Neural cell (in vitro differentiated cells): ENCODE measurements at regions not wholly inside any gene's neighbourhood (a gene's known extent, or its start where the extent isn't known, plus 50 kb on each side); places are given as distances from the start of the nearest gene placed in this dataset.

Experiments used
- H2AFZ ChIP-seq: fragments of 200-600, 300-800 bp; sonication (generic), shearing (Covaris generic); 2 replicates; pipeline ENCODE4 v1.6.0; 2014; ENCODE audit warnings: low read depth, mild to moderate bottlenecking, antibody characterized with exemption, low read length, moderate library complexity
- H3F3A ChIP-seq: fragments of 200-600 bp; shearing (Covaris generic); 2 replicates; pipeline ENCODE4 v1.6.1; 2016; ENCODE audit warnings: mild to moderate bottlenecking, moderate library complexity, mixed read lengths, antibody characterized with exemption, low read length; ENCODE audit not compliant: insufficient read depth, poor library complexity, severe bottlenecking
- H3K27ac ChIP-seq: fragments of 200-600, 300-800 bp; sonication (generic), shearing (Covaris generic); 2 replicates; pipeline ENCODE4 v1.5.1; 2014; ENCODE audit warnings: mild to moderate bottlenecking, low read length, moderate library complexity
- H3K27me3 ChIP-seq: fragments of 300-800, 200-600 bp; sonication (generic), shearing (Covaris generic); 2 replicates; pipeline ENCODE4 v1.6.0; 2014; ENCODE audit warnings: mild to moderate bottlenecking, low read depth, low read length, moderate library complexity; ENCODE audit not compliant: insufficient read depth
- H3K36me3 ChIP-seq: fragments of 300-800, 200-600 bp; sonication (generic), shearing (Covaris generic); 2 replicates; pipeline ENCODE4 v1.5.1; 2014; ENCODE audit warnings: mild to moderate bottlenecking, antibody characterized with exemption, low read length, moderate library complexity; ENCODE audit not compliant: insufficient read depth
- H3K4me2 ChIP-seq: fragments of 300-800, 200-600 bp; sonication (generic), shearing (Covaris generic); 2 replicates; pipeline ENCODE4 v1.6.0; 2014; ENCODE audit warnings: mild to moderate bottlenecking, low read length
- H3K4me3 ChIP-seq: fragments of 300-800, 200-600 bp; sonication (generic), shearing (Covaris generic); 2 replicates; pipeline ENCODE4 v1.5.1; 2014; ENCODE audit warnings: mild to moderate bottlenecking, low read length, moderate library complexity
- H3K79me2 ChIP-seq: fragments of 200-600 bp; shearing (Covaris generic); replicated peaks from 2 replicates; pipeline ENCODE4 v1.6.0; 2014; ENCODE audit warnings: mild to moderate bottlenecking, low read length, moderate library complexity; ENCODE audit not compliant: insufficient read depth
- H3K9ac ChIP-seq: fragments of 300-800, 200-600 bp; sonication (generic), shearing (Covaris generic); 2 replicates; pipeline ENCODE4 v1.6.1; 2016; ENCODE audit warnings: mild to moderate bottlenecking, low read length, mixed read lengths
- H3K9me2 ChIP-seq: fragments of 200-600 bp; shearing (Covaris generic); 2 replicates; pipeline ENCODE4 v1.6.1; 2016; ENCODE audit warnings: mild to moderate bottlenecking, low read length, mixed read lengths; ENCODE audit not compliant: insufficient read depth
- H3K9me3 ChIP-seq: fragments of 200-600, 300-800 bp; sonication (generic), shearing (Covaris generic); 2 replicates; pipeline ENCODE4 v1.6.1; 2016; ENCODE audit warnings: mild to moderate bottlenecking, mixed run types, low read length, moderate library complexity, mixed read lengths
- H4K20me1 ChIP-seq: fragments of 200-600 bp; shearing (Covaris generic); 2 replicates; pipeline ENCODE4 v1.6.1; 2016; ENCODE audit warnings: mild to moderate bottlenecking, mixed run types; ENCODE audit not compliant: insufficient read depth
- CTCF ChIP-seq: fragments of 450-650 bp; IDR thresholded peaks from 2 replicates; pipeline ENCODE4 v1.5.1; 2014; ENCODE audit warnings: antibody characterized with exemption, mild to moderate bottlenecking, moderate library complexity; ENCODE audit not compliant: poor library complexity, severe bottlenecking
- EP300 ChIP-seq: fragments of 450-650 bp; conservative IDR thresholded peaks from 2 replicates; pipeline ENCODE4 v1.6.1; 2014; ENCODE audit warnings: antibody characterized with exemption, mild to moderate bottlenecking, moderate library complexity; ENCODE audit not compliant: poor library complexity, severe bottlenecking
- EZH2 ChIP-seq: fragments of 200-600, 300-800 bp; shearing (Covaris generic), sonication (generic); IDR thresholded peaks from 2 replicates; pipeline ENCODE4 v1.6.1; 2014; ENCODE audit warnings: antibody characterized with exemption, low read length, borderline replicate concordance, mild to moderate bottlenecking; ENCODE audit not compliant: insufficient read depth, poor library complexity, severe bottlenecking
- MXI1 ChIP-seq: fragments of 450-650 bp; conservative IDR thresholded peaks from 2 replicates; pipeline ENCODE4 v1.6.1; 2014; ENCODE audit warnings: antibody characterized with exemption, mild to moderate bottlenecking; ENCODE audit not compliant: poor library complexity, severe bottlenecking
- POLR2AphosphoS5 ChIP-seq: IDR thresholded peaks from 2 replicates; pipeline ENCODE4 v1.6.1; 2012
- RAD21 ChIP-seq: fragments of 450-650 bp; conservative IDR thresholded peaks from 2 replicates; pipeline ENCODE4 v1.6.1; 2014; ENCODE audit warnings: antibody characterized with exemption, mild to moderate bottlenecking, moderate library complexity
- REST ChIP-seq: IDR thresholded peaks from 2 replicates; pipeline ENCODE4 v1.6.1; 2012; ENCODE audit warnings: borderline replicate concordance
- SMC3 ChIP-seq: fragments of 450-650 bp; conservative IDR thresholded peaks from 2 replicates; pipeline ENCODE4 v1.6.1; 2014; ENCODE audit warnings: antibody characterized with exemption, mild to moderate bottlenecking, moderate library complexity; ENCODE audit not compliant: poor library complexity
- TAF1 ChIP-seq: IDR thresholded peaks from 2 replicates; pipeline ENCODE4 v1.6.1; 2012; ENCODE audit warnings: low read depth

GRCh38 chr2:12131975-12132374 lies 385.5 kb downstream of the LPIN1 start:
- Histone ChIP-seq H3K4me3 (no peak overlapping the region), H2AFZ (no peak overlapping the region), H3K27ac (no peak overlapping the region), H3K27me3 (no peaks in the 10 kb centered on the region), H3K4me2 (no peak overlapping the region), H3K36me3 (no peaks in the 10 kb centered on the region), H3F3A (no peaks in the 10 kb centered on the region), H4K20me1 (no peaks in the 10 kb centered on the region), H3K9me3 (peaks cover 7% of the 10 kb centered on the region), H3K79me2 (no peaks in the 10 kb centered on the region), H3K9me2 (no peaks in the 10 kb centered on the region), H3K9ac (no peak overlapping the region)
- TF ChIP-seq RAD21 (no peak), MXI1 (no peak), EZH2 (no peak), SMC3 (no peak), EP300 (no peak), CTCF (no peak), POLR2AphosphoS5 (no peak), REST (no peak), TAF1 (no peak)

GRCh38 chr2:12141618-12142258 lies 395.3 kb downstream of the LPIN1 start:
- TF ChIP-seq CTCF (peak; percentile 57), REST (no peak), RAD21 (peak; percentile 64)
- Histone ChIP-seq H3K9ac (no peak overlapping the region), H3F3A (no peaks in the 10 kb centered on the region), H3K9me3 (no peaks in the 10 kb centered on the region), H3K4me2 (no peak overlapping the region), H2AFZ (no peak overlapping the region), H3K36me3 (no peaks in the 10 kb centered on the region), H3K27me3 (no peaks in the 10 kb centered on the region), H3K4me3 (no peak overlapping the region), H3K9me2 (no peaks in the 10 kb centered on the region), H4K20me1 (no peaks in the 10 kb centered on the region), H3K27ac (no peak overlapping the region), H3K79me2 (no peaks in the 10 kb centered on the region)
